ENCODE measurements at regions not wholly inside any gene's neighbourhood (a gene's known extent, or its start where the extent isn't known, plus 50 kb on each side); places are given as distances from the start of the nearest gene placed in this dataset.

- TF ChIP-seq TBL1XR1 (IDR thresholded peaks at IDR 0.05; ENCODE audit: low read depth, low read length) (no peak), CTCF (IDR thresholded peaks at IDR 0.05 in 2 of 3, conservative IDR thresholded peaks at IDR 0.05 in 1 of 3; ENCODE audit: control insufficient read depth in 2 of 3, extremely low read depth in 1 of 3, insufficient read depth in 1 of 3, low read depth in 3 of 3, low read length in 3 of 3) (no peak), CEBPZ (IDR thresholded peaks at IDR 0.05; ENCODE audit: low read depth, low read length) (no peak), FOXM1 (IDR thresholded peaks at IDR 0.05; ENCODE audit: low read depth, low read length) (no peak), RFX5 (IDR thresholded peaks at IDR 0.05; ENCODE audit: low read depth, low read length) (no peak)
Measured at GRCh38 chr5:163894645-163895044, 389.2 kb downstream of the MAT2B start.

Measured in GM12878 (cell line).